ENCODE measurements at regions not wholly inside any gene's neighbourhood (a gene's known extent, or its start where the extent isn't known, plus 50 kb on each side); places are given as distances from the start of the nearest gene placed in this dataset.

GRCh38 chr2:219836647-219837177 lies 209.3 kb downstream of the SLC4A3 start:
- Mint-ChIP-seq H3K27me3 (peaks cover 4% of the 10 kb centered on the region), H3K36me3 (no peaks in the 10 kb centered on the region), H3K4me1 (ENCODE audit: unreplicated experiment) (no peaks in the 10 kb centered on the region), H3K27ac (no peak overlapping the region), H3K9me3 (no peaks in the 10 kb centered on the region), H3K4me3 (no peak overlapping the region)
- DNase-seq (ENCODE audit: extremely low spot score, unreplicated experiment), result no peak
- peak; percentile 54 for TF ChIP-seq CTCF (conservative IDR thresholded peaks at IDR 0.05)

DNA sequence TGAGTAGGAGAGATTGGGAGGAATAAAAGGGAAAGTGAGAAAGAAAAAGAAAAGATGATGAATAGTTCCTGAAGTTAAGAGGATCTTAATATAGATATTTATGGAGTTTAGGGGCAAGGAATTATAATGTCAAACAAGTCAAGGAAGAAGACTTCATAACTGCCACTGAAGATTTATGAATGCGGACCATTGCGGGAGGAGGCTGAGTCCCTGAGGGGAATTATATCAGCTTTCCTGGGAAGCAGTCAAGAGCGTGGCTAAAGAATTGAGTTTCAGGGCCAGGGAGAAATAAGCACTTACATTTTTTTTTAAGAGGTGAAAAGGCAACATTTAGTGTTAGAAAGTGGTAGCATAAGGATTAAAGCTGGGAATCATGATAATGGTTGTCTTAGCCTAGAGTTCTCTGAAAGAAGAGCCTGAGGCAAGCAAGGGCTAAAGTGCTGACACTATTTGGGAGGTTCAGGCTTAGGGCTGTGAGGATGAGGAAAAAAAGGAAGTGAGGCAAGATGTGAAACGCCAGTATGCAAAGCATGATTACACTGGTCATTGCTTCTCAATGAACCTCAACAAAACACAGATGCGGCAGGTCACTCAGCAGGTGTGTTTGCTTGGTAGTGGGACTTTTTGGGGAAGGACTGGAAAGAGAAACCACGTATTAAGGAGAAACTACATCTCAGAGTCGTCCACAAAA lies 217.1 kb downstream of the SLC4A3 start:
- H3K36me3 Mint-ChIP-seq, result no peaks in the 10 kb centered on the region
- no peak overlapping the region for H3K27ac Mint-ChIP-seq
- no peaks in the 10 kb centered on the region for H3K9me3 Mint-ChIP-seq
- H3K4me1 Mint-ChIP-seq (ENCODE audit: unreplicated experiment), result peaks cover 21% of the 10 kb centered on the region
- peaks cover 5% of the 10 kb centered on the region for H3K27me3 Mint-ChIP-seq
- TF ChIP-seq CTCF (conservative IDR thresholded peaks at IDR 0.05), result no peak
- no peak for DNase-seq (ENCODE audit: extremely low spot score, unreplicated experiment)
- H3K4me3 Mint-ChIP-seq, result peak overlapping the region; percentile 22

GRCh38 chr2:219848882-219849281 lies 221.5 kb downstream of the SLC4A3 start:
- DNase-seq (ENCODE audit: extremely low spot score, unreplicated experiment), result no peak
- Mint-ChIP-seq H3K4me1 (ENCODE audit: unreplicated experiment) (peaks cover 26% of the 10 kb centered on the region), H3K4me3 (no peak overlapping the region), H3K36me3 (no peaks in the 10 kb centered on the region), H3K27ac (no peak overlapping the region), H3K9me3 (peaks cover 6% of the 10 kb centered on the region), H3K27me3 (peaks cover 31% of the 10 kb centered on the region)
- no peak for TF ChIP-seq CTCF (conservative IDR thresholded peaks at IDR 0.05)

DNA sequence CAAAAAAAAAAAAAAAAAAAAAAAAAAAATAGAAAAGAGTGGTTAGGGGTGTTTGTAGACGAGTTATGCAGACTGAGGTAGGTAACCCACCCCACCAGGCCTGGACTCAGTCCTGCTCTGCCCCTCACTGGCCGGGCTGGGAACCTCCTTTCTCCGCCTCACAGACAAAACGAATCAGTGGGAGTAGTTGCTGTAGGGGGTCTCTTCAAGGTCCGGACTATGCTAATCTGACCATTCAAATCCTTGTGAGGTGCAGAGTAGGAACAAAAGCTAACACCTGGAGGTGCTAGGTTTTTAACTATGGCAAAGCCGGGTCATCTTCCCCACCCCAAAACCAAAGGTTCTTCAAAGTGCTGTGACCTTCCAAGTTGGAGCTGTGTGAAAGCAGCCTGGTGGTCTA lies 223.7 kb downstream of the SLC4A3 start:
- H3K27ac Mint-ChIP-seq, result no peak overlapping the region
- H3K4me3 Mint-ChIP-seq, result no peak overlapping the region
- no peak for TF ChIP-seq CTCF (conservative IDR thresholded peaks at IDR 0.05)
- H3K36me3 Mint-ChIP-seq, result no peaks in the 10 kb centered on the region
- H3K4me1 Mint-ChIP-seq (ENCODE audit: unreplicated experiment), result peaks cover 10% of the 10 kb centered on the region
- peaks cover 6% of the 10 kb centered on the region for H3K9me3 Mint-ChIP-seq
- H3K27me3 Mint-ChIP-seq, result peaks cover 43% of the 10 kb centered on the region
- DNase-seq (ENCODE audit: extremely low spot score, unreplicated experiment), result no peak

DNA sequence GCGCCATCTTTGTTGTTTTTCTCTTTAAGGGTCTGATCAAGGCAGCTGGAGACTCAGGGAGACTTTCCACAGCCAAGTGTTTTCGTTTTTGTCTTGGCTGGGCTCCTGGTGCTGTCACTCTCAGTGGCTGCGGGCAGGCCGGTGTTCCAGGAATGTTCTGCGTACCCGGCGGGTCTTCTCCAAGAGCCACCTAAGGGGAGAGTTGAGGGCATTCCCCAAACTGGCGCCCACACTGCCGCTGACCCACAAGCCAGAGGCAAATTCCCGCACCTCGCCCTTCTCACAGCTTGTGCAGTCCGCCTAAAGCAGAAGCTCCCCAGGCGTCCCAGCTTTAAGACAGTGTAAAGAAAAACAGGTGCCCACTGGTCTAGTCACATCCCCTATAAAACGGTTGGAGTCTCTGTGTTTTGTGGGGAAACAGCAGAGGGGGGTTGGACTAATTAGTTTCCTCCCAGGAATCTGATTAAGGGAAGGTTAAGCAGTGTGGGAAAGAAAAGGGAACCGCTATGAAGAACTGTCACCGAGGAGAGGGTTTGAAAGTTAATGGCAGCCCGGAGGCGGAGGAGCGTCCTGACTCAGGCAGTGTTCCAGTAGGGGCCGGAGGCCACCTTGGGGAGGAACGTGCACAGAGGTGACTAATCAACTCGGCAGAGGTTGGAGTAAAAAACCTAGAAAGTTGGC lies 224.5 kb downstream of the SLC4A3 start:
- H3K27me3 Mint-ChIP-seq, result peaks cover 48% of the 10 kb centered on the region
- H3K4me3 Mint-ChIP-seq, result no peak overlapping the region
- no peaks in the 10 kb centered on the region for H3K36me3 Mint-ChIP-seq
- H3K27ac Mint-ChIP-seq, result no peak overlapping the region
- H3K4me1 Mint-ChIP-seq (ENCODE audit: unreplicated experiment), result peaks cover 10% of the 10 kb centered on the region
- H3K9me3 Mint-ChIP-seq, result peaks cover 6% of the 10 kb centered on the region
- DNase-seq (ENCODE audit: extremely low spot score, unreplicated experiment), result no peak
- TF ChIP-seq CTCF (conservative IDR thresholded peaks at IDR 0.05), result no peak
